SIG-M5 treated with dmso at 0.1 percent for 504 hours (cell line): ENCODE measurements at regions not wholly inside any gene's neighbourhood (a gene's known extent, or its start where the extent isn't known, plus 50 kb on each side); places are given as distances from the start of the nearest gene placed in this dataset.
"Not testable (repeated sequence)": the region's sequence is repeated elsewhere in the genome, so short reads cannot be mapped to it uniquely, and the experiment has no call there.

Experiments
- DNase-seq: peaks from one replicate; lab custom pipeline; 2025; ENCODE audit not compliant: unreplicated experiment; lab: John Stamatoyannopoulos, UW

DNA sequence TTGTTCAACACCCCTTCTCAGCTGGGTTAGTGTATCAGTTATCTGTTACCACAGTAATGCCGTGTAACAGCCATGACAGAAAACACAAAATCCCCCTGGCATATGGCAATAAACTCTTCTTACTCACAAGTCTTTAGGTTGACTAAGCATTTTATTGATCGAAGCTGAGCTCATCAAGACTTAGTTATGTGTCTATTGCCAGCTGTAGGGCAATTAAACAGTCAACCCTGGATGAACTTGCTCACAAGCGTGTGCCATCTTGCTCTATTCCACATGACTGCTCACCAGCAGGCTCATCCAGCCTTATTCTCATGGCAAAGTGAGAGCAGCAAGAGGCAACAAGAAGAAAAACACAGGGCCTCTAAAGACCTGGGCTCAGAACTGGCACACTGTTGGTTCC, 333.8 kb upstream of the PTBP2 start:
- no peak for DNase-seq

DNA sequence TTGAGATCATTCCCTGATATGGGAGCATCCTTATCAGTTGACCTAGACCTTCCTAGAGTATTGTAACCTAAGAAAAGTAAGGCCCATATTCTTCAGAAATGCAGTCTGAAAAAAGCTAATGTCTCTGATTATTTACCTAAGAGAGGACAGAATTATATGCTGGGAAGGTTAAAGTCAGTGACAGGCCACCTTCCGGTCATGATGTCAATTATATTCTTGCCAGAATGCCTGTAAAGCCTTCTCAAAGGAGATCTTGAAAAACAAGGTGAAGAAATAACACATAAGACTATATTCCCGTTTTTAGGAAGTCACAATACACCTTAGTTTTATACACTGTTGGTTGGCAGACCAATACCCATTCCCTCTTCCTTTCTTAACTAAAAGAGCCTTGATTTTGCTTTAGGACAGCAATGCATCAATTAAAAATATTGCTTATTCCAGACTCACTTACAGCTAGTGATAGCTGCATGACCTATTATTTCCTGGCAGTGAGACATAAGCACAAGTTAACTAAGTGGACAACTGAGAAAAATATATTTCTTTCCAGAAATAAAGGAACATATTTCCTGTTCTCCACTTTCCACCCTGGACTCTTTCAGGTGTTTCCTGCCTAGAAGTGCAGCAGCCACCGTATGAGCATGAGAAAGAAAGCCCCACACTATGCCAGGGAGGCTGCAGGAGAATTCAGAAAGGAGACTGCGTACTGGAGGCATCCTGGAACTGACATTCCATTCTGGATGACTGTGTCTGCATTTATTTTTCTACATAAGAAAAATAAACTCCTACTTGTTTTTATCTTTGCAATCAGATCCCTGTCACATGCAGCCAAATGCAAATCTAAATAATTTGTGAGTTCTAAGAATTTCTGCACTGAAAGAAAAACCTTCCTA, 332.9 kb upstream of the PTBP2 start:
- no peak for DNase-seq

DNA sequence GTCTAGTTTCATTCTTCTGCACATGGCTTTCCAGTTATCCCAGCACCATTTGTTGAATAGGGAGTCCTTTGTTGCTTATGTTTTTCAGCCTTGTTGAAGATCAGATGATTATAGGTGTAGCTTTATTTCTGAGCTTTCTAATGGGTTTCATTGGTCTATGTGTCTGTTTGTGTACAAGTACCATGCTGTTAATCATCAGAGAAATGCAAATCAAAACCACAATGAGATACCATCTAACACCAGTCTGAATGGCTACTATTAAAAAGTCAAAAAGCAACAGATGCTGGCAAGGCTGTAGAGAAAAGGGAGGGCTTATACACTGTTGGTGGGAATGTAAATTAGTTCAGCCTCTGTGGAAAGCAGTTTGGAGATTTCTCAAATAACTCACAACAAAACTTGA, 321.5 kb upstream of the PTBP2 start:
- DNase-seq, result no peak

DNA sequence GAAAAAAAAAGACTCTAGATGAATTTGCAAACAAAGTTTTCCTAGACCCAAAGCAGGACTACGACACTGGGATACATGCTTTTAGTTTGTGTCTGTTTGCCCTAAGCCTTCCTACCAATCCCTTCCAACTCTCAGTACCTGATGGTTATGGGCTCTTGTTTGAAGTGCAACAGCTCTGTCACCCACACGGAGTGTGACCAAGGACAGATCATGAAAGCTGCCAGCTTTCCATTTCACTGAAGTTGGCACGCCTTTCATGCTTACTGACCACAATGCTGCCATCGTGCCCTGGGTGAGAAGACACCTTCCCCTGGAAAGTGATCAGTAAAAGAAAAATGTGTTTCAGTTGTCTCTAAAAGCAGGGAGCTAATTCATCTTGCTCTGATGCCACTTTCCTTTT, 312.5 kb upstream of the PTBP2 start:
- DNase-seq, result no peak

DNA sequence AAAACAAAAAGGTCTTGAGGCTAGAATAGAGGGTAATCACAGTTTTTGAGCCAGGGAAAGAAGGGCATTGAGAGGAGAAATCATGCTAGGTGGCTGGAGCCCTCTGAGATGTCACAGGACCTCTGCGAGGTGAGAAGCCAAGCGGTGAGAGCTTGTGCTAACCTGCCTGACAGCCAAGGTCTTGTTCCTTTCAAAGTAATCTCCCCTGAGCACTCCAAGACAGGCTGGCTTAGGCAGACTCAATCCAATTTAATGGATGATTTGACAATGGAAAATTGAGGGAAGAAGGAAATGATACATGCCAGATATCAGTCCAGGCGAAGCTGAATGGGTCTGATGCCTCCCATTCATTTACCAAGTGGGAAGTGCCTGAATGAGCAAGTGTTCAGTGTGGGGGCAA, 311.9 kb upstream of the PTBP2 start:
- DNase-seq, result no peak

DNA sequence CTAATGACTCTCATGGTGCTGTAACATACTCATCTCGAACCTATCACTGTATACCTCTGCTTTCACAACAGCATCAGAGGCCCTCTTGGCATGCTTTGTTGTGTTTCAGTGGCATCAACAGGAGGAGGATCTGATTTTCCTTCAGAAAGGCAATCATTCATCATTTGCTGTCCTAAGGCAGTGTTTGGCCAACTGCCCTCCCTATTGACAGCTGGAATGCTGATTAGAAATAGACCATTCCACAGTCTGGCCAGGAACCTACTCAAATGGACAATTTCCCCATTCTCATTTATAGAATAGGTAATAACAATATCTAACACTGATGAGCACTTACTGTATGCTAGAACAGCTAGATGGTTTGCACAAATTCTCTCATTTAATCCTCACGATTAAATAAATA, 310.6 kb upstream of the PTBP2 start:
- no peak for DNase-seq

DNA sequence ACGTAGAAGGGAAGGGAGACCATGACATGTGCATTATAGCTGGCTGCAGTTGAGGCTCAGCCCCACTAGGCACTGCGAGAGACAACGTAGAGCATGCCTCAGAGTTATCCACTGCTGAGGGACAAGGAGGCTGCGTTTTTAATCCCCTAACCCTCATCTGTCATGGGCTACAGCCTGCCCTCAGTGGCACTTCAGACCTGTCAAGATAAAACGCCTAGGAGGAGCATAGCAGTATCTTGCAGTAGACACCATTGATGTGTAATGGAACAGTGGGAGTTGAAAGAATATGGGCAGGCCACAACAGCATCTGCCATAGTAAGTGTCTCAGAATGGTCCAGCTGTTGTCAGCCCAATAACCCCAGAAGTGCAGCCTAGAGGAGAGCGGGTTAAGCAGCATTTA, 307.0 kb upstream of the PTBP2 start:
- no peak for DNase-seq

DNA sequence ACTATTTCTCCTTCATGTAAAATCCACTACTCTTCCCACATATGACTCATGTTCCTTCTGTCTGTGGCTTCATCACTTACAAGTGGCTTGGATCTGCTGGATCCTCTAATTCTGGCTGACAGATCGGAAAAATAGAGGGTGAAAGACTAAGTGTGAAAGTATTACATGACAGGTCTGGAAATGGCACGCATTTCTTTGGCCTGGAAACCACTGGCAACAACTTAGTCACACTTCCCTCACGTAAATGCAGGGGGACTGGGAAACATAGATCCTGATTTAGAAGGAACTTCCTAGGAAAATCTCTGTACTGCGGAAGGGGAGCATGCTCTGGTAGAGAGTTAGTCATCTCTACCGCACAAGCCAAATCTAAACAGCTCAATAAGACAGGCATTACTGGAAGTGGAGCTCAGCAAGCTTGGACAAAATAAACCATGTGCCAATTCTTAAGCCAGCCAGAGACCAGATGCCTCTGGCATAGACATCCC, 305.4 kb upstream of the PTBP2 start:
- DNase-seq, result no peak

DNA sequence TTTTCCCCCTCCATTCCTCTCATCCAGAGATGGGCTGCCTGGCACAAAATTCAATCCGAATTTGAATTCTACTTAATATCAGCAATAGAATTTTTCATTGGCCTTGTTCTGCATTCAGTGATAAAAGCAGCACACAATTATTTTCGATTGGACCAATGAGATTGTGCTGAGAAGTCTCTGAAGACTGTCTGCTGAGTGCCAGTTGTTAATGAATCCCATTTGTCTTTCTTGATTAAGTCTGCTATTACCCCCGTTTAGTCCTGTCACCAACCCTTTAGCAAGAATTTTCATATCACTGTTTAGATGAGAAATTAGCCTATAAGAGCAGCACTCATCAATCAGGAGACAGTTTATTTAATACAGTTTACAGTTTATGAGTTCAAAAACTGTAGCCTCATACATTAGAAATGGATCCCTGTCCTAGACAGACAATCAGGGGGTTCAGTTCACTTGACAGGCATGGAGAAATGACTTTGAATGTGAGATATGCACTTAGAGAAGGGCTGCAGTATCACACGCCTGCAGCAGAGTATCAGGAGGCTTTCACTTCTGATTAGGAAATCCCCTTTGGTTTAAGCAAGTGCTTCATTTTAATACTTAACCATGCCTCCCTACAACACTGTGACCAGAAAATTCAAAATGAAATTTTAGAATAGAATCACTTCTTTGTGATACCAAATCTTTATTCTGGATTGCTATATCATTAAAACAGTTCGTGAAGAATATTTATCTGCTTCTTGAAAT, 304.7 kb upstream of the PTBP2 start:
- no peak for DNase-seq

DNA sequence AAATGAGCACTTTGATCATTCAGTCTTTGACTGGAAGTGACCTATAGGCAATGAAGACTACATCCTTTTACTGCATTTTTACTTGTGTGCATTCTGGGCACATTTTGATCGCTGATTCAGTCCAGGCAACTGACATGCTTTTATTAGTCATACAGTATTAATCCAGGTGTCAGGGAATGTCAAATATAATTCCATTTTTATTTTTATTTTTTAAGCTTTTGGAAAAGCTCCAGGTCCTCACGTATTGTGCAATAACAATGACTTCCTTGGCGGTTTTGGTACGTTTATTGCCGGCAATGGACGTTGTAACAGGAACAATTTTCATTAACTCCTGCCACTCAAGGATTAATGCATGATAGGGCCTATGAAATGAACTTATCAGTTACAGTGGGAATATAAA, 302.6 kb upstream of the PTBP2 start:
- no peak for DNase-seq

DNA sequence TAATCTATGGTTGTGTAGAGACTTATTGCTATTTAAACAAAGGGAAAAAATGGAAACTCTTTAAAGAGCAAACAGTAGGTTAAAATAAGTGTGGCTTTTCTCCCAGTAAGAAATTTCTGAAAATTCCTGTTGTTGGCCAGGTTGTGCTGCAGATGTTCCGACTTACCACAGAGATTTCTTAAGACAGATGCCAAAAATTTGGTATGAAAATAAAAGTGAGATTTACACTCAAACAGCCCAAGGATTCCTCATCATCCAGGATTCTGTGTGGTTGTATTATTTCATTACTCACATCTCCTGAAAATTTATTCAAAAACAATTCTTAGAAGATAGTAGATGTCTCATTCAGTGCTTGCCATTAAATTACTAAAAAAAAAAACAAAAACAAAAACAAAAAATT, 296.7 kb upstream of the PTBP2 start:
- no peak for DNase-seq

DNA sequence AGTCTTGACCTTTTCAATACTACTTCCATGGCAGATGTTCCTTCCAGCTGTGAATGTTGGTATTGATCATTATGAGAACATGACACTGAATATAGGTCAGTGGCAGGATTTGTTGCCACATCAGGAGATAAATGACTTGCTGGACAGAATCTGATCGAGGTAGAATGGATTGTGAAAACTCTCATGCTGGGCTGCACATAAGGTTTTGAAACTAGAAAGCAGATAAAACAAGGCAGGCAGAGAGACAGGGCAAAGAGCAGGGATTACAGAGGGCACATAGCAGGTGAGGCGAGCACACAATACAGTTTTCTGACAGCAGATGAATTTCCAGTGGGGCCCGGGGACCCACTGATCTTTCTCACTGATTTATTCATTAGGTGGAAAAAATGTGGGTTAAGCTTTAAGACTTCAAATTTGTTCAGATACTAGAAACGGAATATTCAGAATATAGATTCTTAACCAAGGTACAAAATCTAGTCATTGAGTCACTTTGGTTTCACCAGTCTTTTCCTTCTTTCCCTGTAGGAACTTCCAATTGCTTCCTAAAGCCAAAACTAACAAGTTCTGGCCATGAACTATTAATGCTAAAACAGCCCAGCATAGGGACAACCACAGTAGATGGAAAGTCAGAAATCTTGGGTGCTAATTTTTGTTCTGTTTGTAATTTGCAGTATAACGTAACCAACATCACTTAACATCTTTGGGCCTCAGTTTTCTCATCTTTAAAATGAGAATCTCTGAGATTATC, 296.0 kb upstream of the PTBP2 start:
- DNase-seq, result no peak

DNA sequence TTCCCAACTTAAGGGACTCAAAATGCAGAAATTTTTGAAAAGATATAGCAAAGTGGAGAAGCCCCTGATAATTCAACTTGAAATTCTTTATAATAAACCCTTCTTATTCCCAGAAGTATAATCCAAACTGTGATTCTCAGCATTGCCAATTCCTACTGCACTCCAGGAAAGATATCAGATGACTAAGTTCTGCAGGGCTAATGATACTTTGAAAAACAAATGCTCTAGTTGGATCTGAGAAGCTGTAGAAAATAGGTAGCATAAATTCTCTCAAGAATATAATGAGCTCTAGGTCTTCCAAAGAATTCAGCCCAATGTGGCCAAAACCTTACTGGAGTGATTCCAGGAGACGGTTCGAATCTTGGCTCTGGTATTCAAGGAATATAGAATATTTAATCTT, 294.0 kb upstream of the PTBP2 start:
- no peak for DNase-seq

DNA sequence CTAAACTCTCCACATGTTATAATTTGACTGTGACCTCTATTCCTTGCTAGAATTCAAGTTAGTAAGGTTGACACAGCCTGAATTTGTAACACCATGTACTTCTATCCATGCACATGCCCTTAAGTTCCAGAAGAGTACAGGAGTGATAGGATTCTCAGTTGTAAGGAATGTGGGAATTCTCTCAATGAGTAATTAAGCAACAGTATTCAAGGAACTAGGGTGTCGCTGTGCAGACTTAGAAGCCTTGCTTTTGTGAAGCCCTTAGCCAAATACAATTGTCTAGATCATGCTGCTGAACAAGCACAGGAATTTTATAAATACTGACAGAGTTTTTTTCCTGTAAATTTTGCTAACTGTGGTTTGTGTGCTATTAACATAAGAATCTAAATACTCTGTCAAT, 276.3 kb upstream of the PTBP2 start:
- DNase-seq, result no peak

DNA sequence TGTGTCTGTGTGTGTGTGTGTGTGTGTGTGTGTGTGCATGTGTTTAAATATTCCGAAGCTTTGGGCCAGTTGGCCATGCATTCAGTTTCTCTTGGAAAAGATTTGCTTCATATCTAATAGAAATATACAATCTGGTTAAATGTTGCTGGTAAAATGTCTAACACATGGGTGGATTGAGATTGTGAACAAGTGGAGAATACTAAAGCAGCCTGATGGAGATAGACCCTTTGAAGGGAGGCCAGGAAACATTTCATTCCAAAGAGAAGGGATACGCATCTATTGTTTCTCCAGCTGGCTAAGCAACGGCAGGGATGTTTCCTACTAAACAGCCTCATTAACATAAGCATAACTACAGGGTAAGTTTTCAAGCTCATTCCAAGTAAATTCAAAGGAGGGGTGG, 257.5 kb upstream of the PTBP2 start:
- no peak for DNase-seq

DNA sequence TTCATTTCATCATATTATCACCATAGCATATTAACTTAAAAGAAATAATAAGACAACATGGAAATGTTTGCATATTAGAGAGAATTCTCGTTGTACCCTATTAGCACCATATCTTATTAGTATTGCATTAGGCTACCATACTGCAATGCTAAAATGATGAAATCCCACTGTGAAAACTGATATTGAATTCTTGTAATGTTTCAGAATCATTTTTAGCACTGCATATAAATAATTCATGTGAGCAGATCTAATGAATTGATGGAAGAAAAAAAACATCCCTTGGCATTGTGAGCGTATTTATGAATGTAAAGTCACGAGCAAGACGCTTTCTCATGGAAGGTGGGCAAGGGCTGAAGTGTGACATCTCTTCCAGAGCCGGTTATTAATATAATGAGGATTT, 257.1 kb upstream of the PTBP2 start:
- DNase-seq, result no peak

DNA sequence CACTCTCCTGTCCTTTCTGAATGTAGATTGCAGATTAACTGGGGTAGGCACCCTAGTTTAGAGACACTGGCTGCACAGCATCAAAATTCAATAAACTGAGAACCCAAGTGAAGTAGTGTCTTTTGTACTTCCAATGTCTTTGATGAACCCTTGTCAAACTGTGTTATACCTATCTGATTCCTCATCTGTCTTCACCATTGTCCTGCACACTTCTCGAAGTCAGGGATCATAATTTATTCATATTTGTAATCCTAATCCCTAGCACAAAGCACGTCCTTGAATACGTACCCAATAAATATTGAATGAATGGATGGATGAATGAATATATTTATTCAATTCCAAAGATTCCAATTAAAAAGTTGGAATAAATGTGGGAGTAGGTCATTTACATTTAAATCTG, 256.6 kb upstream of the PTBP2 start:
- DNase-seq, result no peak

DNA sequence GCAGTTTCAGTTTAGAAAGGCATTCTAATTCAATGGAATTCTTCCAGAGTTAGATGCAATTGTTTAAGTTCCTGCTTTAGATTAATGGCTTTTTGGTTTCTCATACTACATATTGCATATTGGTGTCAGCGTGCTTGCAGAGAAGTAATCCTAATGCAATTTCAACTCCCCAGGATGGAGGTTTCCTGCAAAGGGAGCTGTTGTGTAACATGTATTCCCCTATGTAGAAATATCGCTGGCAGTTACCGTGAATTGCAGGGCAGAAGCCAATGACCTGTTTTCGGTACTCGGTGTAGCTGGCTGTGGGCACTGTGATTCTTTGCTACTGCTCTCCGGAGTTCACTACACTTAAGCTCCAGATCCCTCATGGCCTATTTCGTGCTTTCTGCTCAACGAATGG, 256.1 kb upstream of the PTBP2 start:
- peak; percentile 58 for DNase-seq

DNA sequence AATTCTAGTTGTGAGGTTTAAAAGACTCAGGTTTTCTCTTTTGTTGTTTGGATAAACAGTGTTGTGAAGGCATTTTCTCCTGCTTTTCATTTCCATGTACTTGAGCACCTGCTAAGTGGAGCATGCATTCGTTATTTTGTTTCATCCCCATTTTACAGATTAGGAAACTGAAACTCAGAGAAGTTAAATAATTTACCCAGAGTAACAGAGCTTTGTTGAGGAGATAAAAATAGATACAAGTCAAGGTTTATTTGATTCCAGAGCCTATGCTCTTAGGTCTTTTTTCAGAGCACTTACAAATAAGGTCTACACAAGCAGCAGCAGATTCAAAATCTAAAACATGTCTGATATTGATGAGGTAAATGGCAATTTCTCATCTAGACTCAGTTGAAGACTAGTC, 254.7 kb upstream of the PTBP2 start:
- no peak for DNase-seq

DNA sequence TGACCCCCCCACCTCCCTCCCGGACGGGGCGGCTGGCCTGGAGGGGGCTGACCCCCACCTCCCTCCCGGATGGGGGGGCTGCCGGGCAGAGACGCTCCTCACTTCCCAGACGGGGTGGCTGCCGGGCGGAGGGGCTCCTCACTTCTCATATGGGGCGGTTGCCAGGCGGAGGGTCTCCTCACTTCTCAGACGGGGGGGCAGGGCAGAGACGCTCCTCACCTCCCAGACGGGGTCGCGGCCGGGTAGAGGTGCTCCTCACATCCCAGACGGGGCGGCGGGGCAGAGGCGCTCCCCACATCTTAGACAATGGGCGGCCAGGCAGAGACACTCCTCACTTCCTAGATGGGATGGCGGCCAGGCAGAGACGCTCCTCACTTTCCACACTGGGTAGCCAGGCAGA, 251.9 kb upstream of the PTBP2 start:
- DNase-seq, result not testable (repeated sequence)

DNA sequence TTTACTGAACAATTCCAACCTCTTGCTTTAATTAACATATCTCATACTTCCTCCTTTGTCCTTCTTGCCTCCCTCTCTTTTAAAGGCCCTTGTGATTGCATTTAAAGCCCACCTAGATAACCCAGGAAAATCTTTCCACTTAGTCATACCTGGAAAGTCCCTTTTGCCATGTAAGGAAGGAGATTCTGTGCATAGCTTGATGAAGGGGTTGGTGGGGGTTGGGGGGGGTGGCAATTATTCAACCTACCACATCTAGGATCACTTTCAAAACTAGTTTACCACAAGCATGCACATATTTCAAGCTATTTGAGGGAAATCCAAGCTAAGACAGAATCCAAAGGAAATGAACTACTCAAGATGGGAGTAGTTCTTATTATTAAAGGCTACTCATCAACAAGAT, 249.1 kb upstream of the PTBP2 start:
- DNase-seq, result no peak
